ENCODE measurements at regions not wholly inside any gene's neighbourhood (a gene's known extent, or its start where the extent isn't known, plus 50 kb on each side); places are given as distances from the start of the nearest gene placed in this dataset.

DNA sequence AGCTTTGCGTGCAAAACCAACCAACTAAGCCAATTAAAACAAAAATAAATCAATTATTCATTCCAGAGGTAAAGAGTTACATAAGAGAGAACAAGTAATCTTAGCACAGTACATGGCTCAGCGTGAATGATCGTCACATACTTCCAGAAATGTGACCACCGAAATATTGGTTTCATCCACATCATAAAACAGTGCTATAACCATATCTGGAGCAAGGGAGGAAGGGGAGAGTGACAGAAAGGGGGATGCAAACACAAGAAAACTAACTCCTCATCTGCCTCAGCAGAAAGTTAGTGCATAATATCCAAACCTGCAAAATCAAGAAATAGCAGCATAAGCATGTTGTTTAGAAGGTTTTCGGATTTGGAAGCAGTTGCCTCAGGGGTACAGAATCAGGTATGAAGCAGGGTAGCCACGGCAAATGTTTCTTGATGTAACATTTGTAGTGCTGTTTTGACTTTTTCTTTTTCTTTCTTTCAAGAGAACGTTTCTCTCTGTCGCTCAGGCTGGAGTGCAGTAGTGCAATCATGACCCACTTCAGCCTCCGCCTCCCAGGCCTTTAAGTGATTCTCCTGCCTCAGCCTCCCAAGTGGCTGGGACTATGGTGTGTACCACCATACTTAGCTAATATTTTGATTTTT, 93.9 kb upstream of the EGLN3 start:
- TF ChIP-seq ZNF615 (CRISPR knock-in tag; IDR thresholded peaks at IDR 0.05; ENCODE audit: borderline replicate concordance), result no peak
- TF ChIP-seq, protein P1, sequence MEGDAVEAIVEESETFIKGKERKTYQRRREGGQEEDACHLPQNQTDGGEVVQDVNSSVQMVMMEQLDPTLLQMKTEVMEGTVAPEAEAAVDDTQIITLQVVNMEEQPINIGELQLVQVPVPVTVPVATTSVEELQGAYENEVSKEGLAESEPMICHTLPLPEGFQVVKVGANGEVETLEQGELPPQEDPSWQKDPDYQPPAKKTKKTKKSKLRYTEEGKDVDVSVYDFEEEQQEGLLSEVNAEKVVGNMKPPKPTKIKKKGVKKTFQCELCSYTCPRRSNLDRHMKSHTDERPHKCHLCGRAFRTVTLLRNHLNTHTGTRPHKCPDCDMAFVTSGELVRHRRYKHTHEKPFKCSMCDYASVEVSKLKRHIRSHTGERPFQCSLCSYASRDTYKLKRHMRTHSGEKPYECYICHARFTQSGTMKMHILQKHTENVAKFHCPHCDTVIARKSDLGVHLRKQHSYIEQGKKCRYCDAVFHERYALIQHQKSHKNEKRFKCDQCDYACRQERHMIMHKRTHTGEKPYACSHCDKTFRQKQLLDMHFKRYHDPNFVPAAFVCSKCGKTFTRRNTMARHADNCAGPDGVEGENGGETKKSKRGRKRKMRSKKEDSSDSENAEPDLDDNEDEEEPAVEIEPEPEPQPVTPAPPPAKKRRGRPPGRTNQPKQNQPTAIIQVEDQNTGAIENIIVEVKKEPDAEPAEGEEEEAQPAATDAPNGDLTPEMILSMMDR (CRISPR knock-in tag; IDR thresholded peaks at IDR 0.05), result no peak

All from HepG2 (cell line).